ENCODE measurements at regions not wholly inside any gene's neighbourhood (a gene's known extent, or its start where the extent isn't known, plus 50 kb on each side); places are given as distances from the start of the nearest gene placed in this dataset.

DNA sequence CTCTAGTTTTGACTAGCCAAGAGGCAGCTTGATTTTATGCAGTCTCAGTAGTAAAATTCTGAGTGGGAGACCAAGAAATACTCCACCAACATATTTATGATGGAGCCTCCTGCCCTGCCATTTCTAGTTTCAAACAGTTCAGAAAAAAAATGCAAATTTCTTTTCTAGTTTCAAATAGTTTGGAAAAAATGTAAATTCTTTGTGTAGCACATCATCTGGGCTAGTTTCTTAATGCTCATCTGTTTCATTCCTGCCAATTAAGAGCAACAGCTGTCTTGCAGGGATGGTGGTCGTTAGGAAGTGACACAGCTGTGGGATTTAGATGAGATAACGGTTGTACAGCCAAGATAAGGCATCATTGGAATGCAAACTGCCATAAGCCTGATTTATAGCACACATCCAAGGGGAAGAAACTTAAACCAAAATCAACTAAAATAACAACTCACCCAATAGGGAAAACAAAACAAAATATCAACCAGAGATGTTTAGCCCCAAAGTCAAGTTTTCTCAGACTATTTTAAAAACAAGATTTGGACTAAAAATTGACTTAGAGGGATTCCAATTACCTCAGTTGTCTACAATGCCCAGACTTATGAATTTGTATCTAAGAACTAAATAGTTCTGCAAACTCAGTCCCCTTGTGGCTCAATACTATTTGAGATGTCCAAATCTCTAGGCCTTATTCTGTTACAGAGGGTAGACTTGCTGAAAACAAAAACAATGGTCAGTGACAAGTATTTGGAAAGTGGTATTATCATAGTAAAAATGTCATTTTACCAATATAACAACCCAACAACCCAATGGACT lies 291.3 kb upstream of the ATP2B1 start:
- Histone ChIP-seq H3K9me1 (replicated peaks; ENCODE audit: control insufficient read depth, extremely low read depth, insufficient read depth, low read length) (no peaks in the 10 kb centered on the region), H3K36me3 (ENCODE audit: control insufficient read depth in 2 of 2, extremely low read depth in 1 of 2, insufficient read depth in 2 of 2, low read length in 2 of 2) (no peaks in the 10 kb centered on the region), H3K4me1 (ENCODE audit: control insufficient read depth, extremely low read depth, insufficient read depth, low read length) (peaks cover 11% of the 10 kb centered on the region), H3K4me2 (ENCODE audit: insufficient read depth, low read length) (no peak overlapping the region), H3K27me3 (ENCODE audit: control insufficient read depth in 2 of 2, insufficient read depth in 2 of 2, low read length in 2 of 2) (no peaks in the 10 kb centered on the region), H3K27ac (ENCODE audit: insufficient read depth, low read depth, low read length) (peak overlapping the region; percentile 2), H2AFZ (ENCODE audit: low read depth, low read length) (no peak overlapping the region), H4K20me1 (replicated peaks; ENCODE audit: control insufficient read depth, extremely low read depth, insufficient read depth, low read length) (no peaks in the 10 kb centered on the region), H3K9ac (replicated peaks; ENCODE audit: extremely low read depth, insufficient read depth, low read length) (no peak overlapping the region), H3K9me3 (replicated peaks; ENCODE audit: control insufficient read depth, insufficient read depth, low read length) (no peaks in the 10 kb centered on the region), H3K4me3 (replicated peaks in 1 of 3; ENCODE audit: insufficient read depth in 1 of 3, low read depth in 1 of 3, low read length in 3 of 3) (no peak overlapping the region), H3K79me2 (ENCODE audit: control insufficient read depth, insufficient read depth, low read length) (no peaks in the 10 kb centered on the region)
- peak; percentile 48 for FAIRE-seq
- POLR2A ChIA-PET, result no interaction called here
- peak; percentile 54 for DNase-seq (ENCODE audit: low read depth, low spot score)
- dilution Hi-C loops (cut with MboI; ENCODE audit: extremely low pct_ligation_motif_present, low sequenced_read_pairs), result no loop called here
- no TSS peak for BruUV-seq (replicated peaks)
- intact Hi-C loops (cut with micrococcal nuclease), result no loop called here
- CTCF ChIA-PET, result interaction anchor here (1.7 kb wide), 1 partner anchor 941 kb away, joined by 4 read pairs; no protein-coding TSS in a partner anchor
- TF ChIP-seq CTCF (IDR thresholded peaks at IDR 0.05; ENCODE audit: extremely low read depth in 1 of 2, insufficient read depth in 1 of 2, low read depth in 1 of 2, low read length in 2 of 2) (no peak), MYC (IDR thresholded peaks at IDR 0.05; ENCODE audit: low read depth, low read length) (no peak), POLR2AphosphoS5 (IDR thresholded peaks at IDR 0.05; ENCODE audit: insufficient read depth, low read depth, low read length) (peak; percentile 53), GATA2 (IDR thresholded peaks at IDR 0.05; ENCODE audit: insufficient read depth, insufficient read length, low read depth, low read length) (peak; percentile 86), JUN (IDR thresholded peaks at IDR 0.05; ENCODE audit: borderline replicate concordance, insufficient read depth, insufficient read length, low read depth) (peak; percentile 21)
